Endothelial cell of umbilical vein (primary cell): ENCODE measurements at regions not wholly inside any gene's neighbourhood (a gene's known extent, or its start where the extent isn't known, plus 50 kb on each side); places are given as distances from the start of the nearest gene placed in this dataset.
"Not testable (repeated sequence)": the region's sequence is repeated elsewhere in the genome, so short reads cannot be mapped to it uniquely, and the experiment has no call there.

Experiments
- BruUV-seq: library from RNA; stranded (reverse); fragments of 400-500 nt; replicated peaks from 2 replicates; lab custom pipeline; 2021; lab: Mats Ljungman, UMichigan
- CTCF ChIA-PET: fragments of 300-600, 350-600 bp; sonication (Branson Sonifier 250); formaldehyde crosslinking; loops from one replicate; lab custom pipeline; 2021; ENCODE audit warnings: antibody characterized with exemption, inconsistent platforms; lab: Charles Lee
- POLR2A ChIA-PET: fragments of 300-600, 350-600 bp; sonication (Branson Sonifier 250); formaldehyde crosslinking; loops from one replicate; lab custom pipeline; 2021; ENCODE audit warnings: antibody characterized with exemption, inconsistent platforms; lab: Charles Lee
- DNase-seq: peaks from one replicate; pipeline ENCODE4 v3.0.0-alpha.2; 2011; ENCODE audit warnings: low read depth, low spot score
- FAIRE-seq: peaks from 2 replicates; lab custom pipeline; 2011; peaks lifted over from hg19 to GRCh38; lab: Jason Lieb, UNC
- H2AFZ ChIP-seq: 2 replicates; pipeline ENCODE4 v1.6.0; 2012; ENCODE audit warnings: low read depth, low read length, control low read depth, inconsistent platforms
- H3K27ac ChIP-seq: 2 replicates; pipeline ENCODE4 v1.5.1; 2011; ENCODE audit warnings: low read depth, mild to moderate bottlenecking, control low read depth, low read length, moderate library complexity; ENCODE audit not compliant: insufficient read depth
- H3K27me3 ChIP-seq, 2 experiments: 2 replicates each; pipeline versions ENCODE4 v1.6.0 to v1.6.1; 2011; ENCODE audit warnings: low read length in 2 of 2, mixed read lengths in 1 of 2; ENCODE audit not compliant: control insufficient read depth in 2 of 2, insufficient read depth in 2 of 2
- H3K36me3 ChIP-seq, 2 experiments: 2 replicates in 1 of 2; 3 replicates in 1 of 2; pipeline ENCODE4 v1.5.1; 2011; ENCODE audit warnings: low read length in 2 of 2, mild to moderate bottlenecking in 1 of 2, moderate library complexity in 1 of 2; ENCODE audit not compliant: control insufficient read depth in 2 of 2, insufficient read depth in 2 of 2; ENCODE audit errors: extremely low read depth in 1 of 2
- H3K4me1 ChIP-seq: 3 replicates; pipeline ENCODE4 v1.5.1; 2011; ENCODE audit warnings: mild to moderate bottlenecking, low read length; ENCODE audit not compliant: control insufficient read depth, insufficient read depth; ENCODE audit errors: extremely low read depth
- H3K4me2 ChIP-seq: 2 replicates; pipeline ENCODE4 v1.6.1; 2011; ENCODE audit warnings: low read length, control low read depth, mixed read lengths; ENCODE audit not compliant: insufficient read depth
- H3K4me3 ChIP-seq, 3 experiments: fragments of 200-600 bp in 1 of 3; sonication (generic), shearing (Covaris generic) in 1 of 3; replicated peaks in 1 of 3; 2 replicates each; pipeline ENCODE4 v1.5.1; 2011 to 2016; ENCODE audit warnings: control low read depth in 3 of 3, low read length in 3 of 3, mild to moderate bottlenecking in 2 of 3, inconsistent platforms in 1 of 3, low read depth in 1 of 3, moderate library complexity in 1 of 3; ENCODE audit not compliant: insufficient read depth in 1 of 3
- H3K79me2 ChIP-seq: 2 replicates; pipeline ENCODE4 v1.6.0; 2012; ENCODE audit warnings: low read length, inconsistent platforms; ENCODE audit not compliant: control insufficient read depth, insufficient read depth
- H3K9ac ChIP-seq: replicated peaks from 2 replicates; pipeline ENCODE3; 2011; ENCODE audit warnings: low read length, control low read depth; ENCODE audit not compliant: insufficient read depth; ENCODE audit errors: extremely low read depth
- H3K9me1 ChIP-seq: replicated peaks from 3 replicates; pipeline ENCODE4 v1.6.0; 2011; ENCODE audit warnings: mild to moderate bottlenecking, low read length; ENCODE audit not compliant: control insufficient read depth, insufficient read depth; ENCODE audit errors: extremely low read depth
- H3K9me3 ChIP-seq: replicated peaks from 2 replicates; pipeline ENCODE4 v1.5.1; 2012; ENCODE audit warnings: low read length, inconsistent platforms; ENCODE audit not compliant: control insufficient read depth, insufficient read depth
- H4K20me1 ChIP-seq: replicated peaks from 2 replicates; pipeline ENCODE3; 2011; ENCODE audit warnings: mild to moderate bottlenecking, low read length; ENCODE audit not compliant: control insufficient read depth, insufficient read depth; ENCODE audit errors: extremely low read depth
- EZH2 ChIP-seq: IDR thresholded peaks from 2 replicates; pipeline ENCODE4 v1.6.1; 2012; ENCODE audit warnings: borderline replicate concordance, low read depth, mild to moderate bottlenecking, moderate library complexity, low read length, inconsistent platforms; ENCODE audit not compliant: severe bottlenecking
- FOS ChIP-seq: IDR thresholded peaks from 2 replicates; pipeline ENCODE4 v1.6.1; 2011; ENCODE audit warnings: mild to moderate bottlenecking, low read length, moderate library complexity, borderline replicate concordance; ENCODE audit not compliant: insufficient read depth
- MYC ChIP-seq: IDR thresholded peaks from one replicate; pipeline ENCODE4 v1.6.1; 2011; ENCODE audit warnings: mild to moderate bottlenecking, low read depth, low read length
- POLR2A ChIP-seq: IDR thresholded peaks from 2 replicates; pipeline ENCODE4 v1.6.1; 2012; ENCODE audit warnings: low read depth, mild to moderate bottlenecking, control low read depth, low read length
- POLR2AphosphoS5 ChIP-seq: IDR thresholded peaks from 2 replicates; pipeline ENCODE4 v1.6.1; 2012; ENCODE audit warnings: low read depth, mild to moderate bottlenecking, control low read depth, low read length, moderate library complexity; ENCODE audit not compliant: insufficient read depth
- dilution Hi-C: fragments of 300-500 bp; cut with MboI; formaldehyde crosslinking; loops from one replicate; pipeline ENCODE4 v1.15.0; 2019; ENCODE audit warnings: low sequenced_read_pairs; ENCODE audit not compliant: extremely low pct_ligation_motif_present
- intact Hi-C: fragments of 100-400 bp; cut with micrococcal nuclease; formaldehyde crosslinking; loops from one replicate; pipeline ENCODE4 v1.10.0; 2022
- TF ChIP-seq, protein P1 (sequence below), 2 donors: IDR thresholded peaks; 1 replicate in 1 of 2; 2 replicates in 1 of 2; pipeline ENCODE4 v1.5.1; 2011; ENCODE audit warnings: low read length in 2 of 2, mild to moderate bottlenecking in 2 of 2, moderate library complexity in 2 of 2, control low read depth in 1 of 2, inconsistent platforms in 1 of 2, low read depth in 1 of 2; ENCODE audit not compliant: insufficient read depth in 1 of 2; ENCODE audit errors: extremely low read depth in 1 of 2

DNA sequence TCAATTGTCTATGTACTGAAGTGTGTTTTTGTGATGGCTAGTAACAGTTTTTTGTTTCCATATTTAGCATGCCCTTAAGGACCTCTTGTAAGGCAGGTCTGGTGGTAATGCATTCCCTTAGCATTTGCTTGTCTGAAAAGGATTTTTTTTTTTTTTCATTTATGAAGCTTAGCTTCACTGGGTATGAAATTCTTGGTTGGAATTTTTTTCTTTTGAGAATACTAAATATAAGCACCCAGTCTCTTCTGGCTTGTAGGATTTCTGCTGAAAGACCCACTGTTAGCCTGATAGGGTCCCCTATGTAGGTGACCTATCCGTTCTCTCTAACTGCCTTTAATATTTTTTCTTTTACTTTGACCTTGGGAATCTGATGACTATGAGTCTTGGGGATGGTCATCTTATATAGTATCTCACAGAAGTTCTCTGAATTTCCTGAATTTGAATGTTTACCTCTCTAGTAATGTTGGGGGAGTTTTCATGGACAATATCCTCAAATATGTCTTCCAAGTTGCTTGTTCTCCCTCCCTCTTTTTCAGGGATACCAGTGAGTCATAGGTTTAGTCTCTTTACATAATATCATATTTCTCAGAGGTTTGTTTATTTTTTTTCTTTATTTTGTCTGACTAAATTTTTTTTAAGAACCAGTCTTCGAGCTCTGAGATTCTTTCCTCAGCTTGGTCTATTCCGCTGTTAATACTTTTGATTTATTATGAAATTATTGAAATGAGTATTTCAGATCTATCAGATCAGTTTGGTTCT is 157.1 kb upstream of the PGRMC2 start:
- dilution Hi-C loops, result no loop called here
- H3K4me2 ChIP-seq, result no peak overlapping the region
- no peak overlapping the region for H2AFZ ChIP-seq
- H3K27me3 ChIP-seq, result no peaks in the 10 kb centered on the region
- POLR2A ChIA-PET, result no interaction called here
- TF ChIP-seq FOS, result no peak
- TF ChIP-seq POLR2A, result no peak
- no peaks in the 10 kb centered on the region for H3K9me3 ChIP-seq
- FAIRE-seq (no peak), DNase-seq (no peak)
- H3K79me2 ChIP-seq, result no peaks in the 10 kb centered on the region
- no peak overlapping the region for H3K27ac ChIP-seq
- CTCF ChIA-PET, result interaction anchor here (0.6 to 1.5 kb wide), 3 partner anchors 9 to 80 kb away, joined by 3 to 4 read pairs (median 3); no protein-coding TSS in a partner anchor
- H3K4me3 ChIP-seq, result no peak overlapping the region
- no TSS peak for BruUV-seq
- no peaks in the 10 kb centered on the region for H4K20me1 ChIP-seq
- no peaks in the 10 kb centered on the region for H3K4me1 ChIP-seq
- H3K9me1 ChIP-seq, result no peaks in the 10 kb centered on the region
- no peak overlapping the region for H3K9ac ChIP-seq
- H3K36me3 ChIP-seq, result no peaks in the 10 kb centered on the region
- intact Hi-C loops, result no loop called here

DNA sequence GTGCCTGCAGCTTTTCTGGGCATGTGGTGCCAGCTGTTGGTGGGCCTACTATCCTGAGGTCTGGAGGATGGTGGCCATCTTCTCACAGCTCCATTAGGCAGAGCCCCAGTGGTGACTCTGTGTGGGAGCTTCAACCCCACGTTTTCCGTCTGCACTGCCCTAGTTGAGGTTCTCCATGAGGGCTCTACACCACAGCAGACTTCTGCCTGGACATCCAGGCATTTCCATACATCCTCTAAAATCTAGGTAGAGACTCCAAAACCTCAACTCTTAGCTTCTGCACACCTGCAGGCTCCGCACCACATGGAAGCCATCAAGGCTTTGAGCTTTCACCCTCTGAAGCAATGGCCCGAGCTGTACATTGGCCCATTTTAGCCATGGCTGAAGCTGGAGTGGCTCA is 153.3 kb upstream of the PGRMC2 start:
- ChIA-PET CTCF (interaction anchor here (0.7 to 0.9 kb wide), 3 partner anchors 11 to 285 kb away, joined by 3 read pairs; no protein-coding TSS in a partner anchor), POLR2A (interaction anchor here (0.7 kb wide), 1 partner anchor 407 kb away, joined by 3 read pairs; no protein-coding TSS in a partner anchor)
- TF ChIP-seq MYC (no peak), POLR2AphosphoS5 (no peak), POLR2A (no peak), EZH2 (no peak), FOS (no peak)
- TF ChIP-seq, protein P1, sequence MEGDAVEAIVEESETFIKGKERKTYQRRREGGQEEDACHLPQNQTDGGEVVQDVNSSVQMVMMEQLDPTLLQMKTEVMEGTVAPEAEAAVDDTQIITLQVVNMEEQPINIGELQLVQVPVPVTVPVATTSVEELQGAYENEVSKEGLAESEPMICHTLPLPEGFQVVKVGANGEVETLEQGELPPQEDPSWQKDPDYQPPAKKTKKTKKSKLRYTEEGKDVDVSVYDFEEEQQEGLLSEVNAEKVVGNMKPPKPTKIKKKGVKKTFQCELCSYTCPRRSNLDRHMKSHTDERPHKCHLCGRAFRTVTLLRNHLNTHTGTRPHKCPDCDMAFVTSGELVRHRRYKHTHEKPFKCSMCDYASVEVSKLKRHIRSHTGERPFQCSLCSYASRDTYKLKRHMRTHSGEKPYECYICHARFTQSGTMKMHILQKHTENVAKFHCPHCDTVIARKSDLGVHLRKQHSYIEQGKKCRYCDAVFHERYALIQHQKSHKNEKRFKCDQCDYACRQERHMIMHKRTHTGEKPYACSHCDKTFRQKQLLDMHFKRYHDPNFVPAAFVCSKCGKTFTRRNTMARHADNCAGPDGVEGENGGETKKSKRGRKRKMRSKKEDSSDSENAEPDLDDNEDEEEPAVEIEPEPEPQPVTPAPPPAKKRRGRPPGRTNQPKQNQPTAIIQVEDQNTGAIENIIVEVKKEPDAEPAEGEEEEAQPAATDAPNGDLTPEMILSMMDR (IDR thresholded peaks at IDR 0.05; ENCODE audit: extremely low read depth in 1 of 2, insufficient read depth in 1 of 2, low read depth in 1 of 2, low read length in 2 of 2), result no peak
- Histone ChIP-seq H3K36me3 (no peaks in the 10 kb centered on the region), H3K4me1 (no peaks in the 10 kb centered on the region), H3K27ac (no peak overlapping the region), H3K9me1 (no peaks in the 10 kb centered on the region), H3K79me2 (no peaks in the 10 kb centered on the region), H3K9me3 (no peaks in the 10 kb centered on the region), H2AFZ (no peak overlapping the region), H3K4me2 (no peak overlapping the region), H3K9ac (no peak overlapping the region), H3K4me3 (no peak overlapping the region), H4K20me1 (no peaks in the 10 kb centered on the region), H3K27me3 (no peaks in the 10 kb centered on the region)
- intact Hi-C loops (no loop called here), dilution Hi-C loops (no loop called here)
- no peak for DNase-seq
- BruUV-seq, result no TSS peak
- no peak for FAIRE-seq

DNA sequence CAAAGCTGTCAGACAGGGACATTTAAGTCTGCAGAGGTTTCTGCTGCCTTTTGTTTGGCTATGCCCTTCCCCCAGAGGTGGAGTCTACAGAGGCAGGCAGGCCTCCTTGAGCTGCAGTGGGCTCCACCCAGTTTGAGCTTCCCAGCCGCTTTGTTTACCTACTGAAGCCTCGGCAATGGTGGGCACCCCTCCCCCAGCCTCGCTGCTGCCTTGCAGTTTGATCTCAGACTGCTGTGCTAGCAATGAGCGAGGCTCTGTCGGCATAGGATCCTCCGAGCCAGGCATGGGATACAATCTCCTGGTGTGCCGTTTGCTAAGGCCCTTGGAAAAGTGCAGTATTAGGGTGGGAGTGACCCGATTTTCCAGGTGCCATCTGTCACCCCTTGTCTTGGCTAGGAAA is 149.4 kb upstream of the PGRMC2 start:
- H3K79me2 ChIP-seq, H3K27ac ChIP-seq, H3K4me1 ChIP-seq, H3K9me3 ChIP-seq, dilution Hi-C loops, H3K27me3 ChIP-seq, DNase-seq, POLR2A ChIA-PET, BruUV-seq, H3K4me2 ChIP-seq, CTCF ChIA-PET, H2AFZ ChIP-seq, H4K20me1 ChIP-seq, intact Hi-C loops, H3K36me3 ChIP-seq, H3K9ac ChIP-seq, FAIRE-seq, H3K9me1 ChIP-seq, H3K4me3 ChIP-seq: not testable (repeated sequence)
